GM12892 (cell line): ENCODE measurements at regions not wholly inside any gene's neighbourhood (a gene's known extent, or its start where the extent isn't known, plus 50 kb on each side); places are given as distances from the start of the nearest gene placed in this dataset.

Experiments
- POLR2A ChIP-seq: IDR thresholded peaks from 2 replicates; pipeline ENCODE4 v1.6.1; 2011; ENCODE audit warnings: low read depth, low read length, control low read depth
- POLR2AphosphoS5 ChIP-seq: IDR thresholded peaks from 2 replicates; pipeline ENCODE4 v1.6.1; 2011; ENCODE audit warnings: low read depth, low read length, control low read depth

DNA sequence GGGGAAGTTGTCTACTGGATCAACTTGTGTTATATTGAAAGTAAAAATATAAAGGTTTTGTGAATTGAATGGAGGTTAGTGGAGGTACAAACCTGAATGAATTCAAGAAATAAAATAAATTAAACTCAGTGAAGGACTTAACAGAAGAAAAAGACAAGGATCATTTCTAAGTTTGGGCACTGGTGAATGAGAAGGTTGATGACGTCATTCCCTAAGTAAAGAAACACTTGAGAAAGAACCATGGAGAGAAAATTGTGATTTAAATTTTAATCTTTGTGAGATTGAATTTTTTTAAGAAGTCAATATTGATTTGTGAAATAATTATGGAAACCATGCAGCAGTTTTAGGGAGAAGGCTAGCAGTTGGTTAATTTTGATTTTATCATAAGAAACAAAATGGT is 900.3 kb upstream of the TYRP1 start:
- TF ChIP-seq POLR2AphosphoS5 (no peak), POLR2A (no peak)
